ENCODE measurements at regions not wholly inside any gene's neighbourhood (a gene's known extent, or its start where the extent isn't known, plus 50 kb on each side); places are given as distances from the start of the nearest gene placed in this dataset.

DNA sequence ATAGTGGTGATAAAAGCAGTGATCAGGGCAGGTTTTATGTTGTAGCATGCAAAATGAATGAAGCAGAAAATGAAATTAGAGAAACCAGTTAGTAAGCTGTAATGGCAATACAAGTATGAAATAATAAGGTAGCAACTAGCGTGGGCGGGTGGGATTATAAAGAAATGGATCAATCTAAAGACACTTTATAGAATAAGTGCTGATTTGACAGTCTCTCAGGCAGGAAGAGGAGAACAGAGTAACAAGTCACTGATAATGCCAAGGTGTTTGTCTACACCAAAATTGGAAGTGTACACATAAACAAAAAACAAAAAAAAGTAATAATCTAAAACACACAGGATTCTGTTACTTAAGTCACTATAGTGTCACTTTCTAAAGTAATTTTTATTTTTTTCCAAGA lies 51.0 kb upstream of the PCBP1 start:
- Histone ChIP-seq H3K9me2 (replicated peaks; ENCODE audit: insufficient read depth, low read length) (no peaks in the 10 kb centered on the region), H2AFZ (ENCODE audit: low read length) (no peak overlapping the region), H3K36me3 (ENCODE audit: insufficient read depth, low read length) (no peaks in the 10 kb centered on the region), H3K9ac (ENCODE audit: low read length) (no peak overlapping the region), H3K4me3 (ENCODE audit: low read length) (no peak overlapping the region), H3K4me1 (ENCODE audit: low read length) (no peaks in the 10 kb centered on the region), H3K4me2 (ENCODE audit: low read depth, low read length, poor library complexity, severe bottlenecking) (no peak overlapping the region), H4K20me1 (ENCODE audit: insufficient read depth, low read depth, low read length) (no peaks in the 10 kb centered on the region), H3K27ac (ENCODE audit: low read length) (no peak overlapping the region), H3K9me3 (ENCODE audit: low read length) (no peaks in the 10 kb centered on the region), H3K79me2 (ENCODE audit: low read length) (no peaks in the 10 kb centered on the region), H3K27me3 (ENCODE audit: low read length) (no peaks in the 10 kb centered on the region)
- no peak for DNase-seq

DNA sequence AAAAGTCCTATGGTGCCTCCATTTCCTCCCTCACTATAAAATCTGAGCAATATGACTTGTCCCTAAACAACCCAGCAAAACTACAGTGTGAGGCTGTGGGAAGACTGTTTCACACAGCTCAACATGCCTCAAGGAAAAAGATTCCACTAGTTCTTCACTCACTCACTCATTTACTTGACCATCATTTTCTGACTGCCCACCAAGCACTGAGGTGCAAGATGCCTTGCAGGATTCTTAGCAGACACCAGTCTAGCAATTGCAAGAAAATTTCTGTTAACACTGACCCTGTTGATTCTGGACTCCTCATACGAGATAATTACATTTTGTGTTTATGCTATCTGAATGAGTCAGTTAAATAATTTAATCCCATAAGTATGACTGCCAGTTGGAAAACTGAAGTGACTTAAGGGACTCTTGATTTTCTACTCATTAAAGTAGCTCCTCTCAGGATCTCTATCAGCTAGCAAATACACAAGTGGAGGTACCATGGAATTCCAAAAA lies 51.9 kb upstream of the PCBP1 start:
- H3K4me1 ChIP-seq (ENCODE audit: low read length) = no peaks in the 10 kb centered on the region
- no peak overlapping the region for H2AFZ ChIP-seq (ENCODE audit: low read length)
- no peak overlapping the region for H3K4me3 ChIP-seq (ENCODE audit: low read length)
- no peaks in the 10 kb centered on the region for H3K36me3 ChIP-seq (ENCODE audit: insufficient read depth, low read length)
- no peaks in the 10 kb centered on the region for H3K27me3 ChIP-seq (ENCODE audit: low read length)
- H3K27ac ChIP-seq (ENCODE audit: low read length) = no peak overlapping the region
- no peak overlapping the region for H3K4me2 ChIP-seq (ENCODE audit: low read depth, low read length, poor library complexity, severe bottlenecking)
- no peaks in the 10 kb centered on the region for H4K20me1 ChIP-seq (ENCODE audit: insufficient read depth, low read depth, low read length)
- no peak for DNase-seq
- no peak overlapping the region for H3K9ac ChIP-seq (ENCODE audit: low read length)
- no peaks in the 10 kb centered on the region for H3K79me2 ChIP-seq (ENCODE audit: low read length)
- H3K9me3 ChIP-seq (ENCODE audit: low read length) = no peaks in the 10 kb centered on the region
- no peaks in the 10 kb centered on the region for H3K9me2 ChIP-seq (replicated peaks; ENCODE audit: insufficient read depth, low read length)

DNA sequence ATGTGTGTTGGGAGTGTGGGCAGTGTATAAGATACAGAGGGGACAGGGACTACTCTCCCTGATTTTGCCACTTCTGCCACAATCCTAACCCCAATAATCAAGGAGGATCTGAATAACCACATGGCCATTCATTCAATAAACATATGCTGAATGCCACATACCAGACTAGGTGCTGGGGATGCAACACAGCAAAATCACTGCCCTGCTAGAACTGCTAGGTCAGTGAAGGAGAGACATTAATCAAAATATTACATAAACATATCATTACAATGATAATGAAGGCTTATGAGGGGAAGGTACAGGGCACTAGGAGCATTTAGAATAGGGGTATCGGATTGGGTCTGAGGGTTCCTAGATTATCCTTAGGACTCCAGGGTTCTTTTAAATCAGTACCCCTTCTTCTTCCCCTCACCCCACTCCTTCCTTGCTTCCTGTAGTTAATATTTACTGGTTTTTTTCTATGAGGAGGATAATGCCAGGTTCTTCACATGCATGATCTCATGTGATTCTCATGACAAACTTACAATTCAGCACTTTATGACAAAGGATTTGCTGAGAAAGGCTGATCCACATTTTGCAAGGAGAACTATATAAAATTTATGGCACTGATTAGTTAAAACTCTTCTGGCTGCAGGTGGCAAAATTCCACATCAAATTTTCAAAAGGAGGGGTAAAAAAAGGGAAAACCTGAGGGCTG lies 56.4 kb upstream of the PCBP1 start:
- no peak overlapping the region for H3K9ac ChIP-seq (ENCODE audit: low read length)
- H2AFZ ChIP-seq (ENCODE audit: low read length) = no peak overlapping the region

DNA sequence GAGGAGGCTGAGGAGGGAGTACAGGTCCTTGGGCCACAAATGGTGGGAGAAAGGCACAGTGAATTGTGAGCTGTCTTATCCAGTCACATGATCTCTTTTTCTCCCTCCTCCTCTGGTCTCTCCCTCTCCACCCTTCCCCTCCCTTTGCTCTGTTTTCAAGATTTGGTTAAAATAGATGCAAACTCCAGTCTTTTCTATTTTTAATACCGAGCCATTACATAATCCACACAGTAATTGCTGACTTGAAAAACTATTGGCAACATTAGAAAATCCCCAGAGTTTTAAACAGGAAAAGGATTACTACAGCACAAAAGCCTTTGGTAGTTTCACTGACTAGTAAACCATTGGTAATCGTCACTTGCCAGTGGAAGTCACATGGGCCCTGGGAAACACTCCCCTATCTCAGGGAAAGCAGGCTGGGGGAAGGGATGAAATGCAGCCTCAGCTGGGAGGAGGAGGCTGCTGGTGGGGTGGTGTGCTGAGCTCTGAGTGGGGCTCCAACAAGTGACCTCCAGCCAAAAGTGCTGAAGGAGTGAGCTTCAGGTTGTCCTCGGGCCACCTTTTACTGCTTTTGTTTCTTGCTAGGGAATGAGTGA lies 57.4 kb upstream of the PCBP1 start:
- Histone ChIP-seq H4K20me1 (ENCODE audit: insufficient read depth, low read depth, low read length) (no peaks in the 10 kb centered on the region), H3K27ac (ENCODE audit: low read length) (no peak overlapping the region), H3K9ac (ENCODE audit: low read length) (no peak overlapping the region), H3K4me2 (ENCODE audit: low read depth, low read length, poor library complexity, severe bottlenecking) (no peak overlapping the region), H3K9me3 (ENCODE audit: low read length) (no peaks in the 10 kb centered on the region), H2AFZ (ENCODE audit: low read length) (no peak overlapping the region), H3K9me2 (replicated peaks; ENCODE audit: insufficient read depth, low read length) (no peaks in the 10 kb centered on the region; the same call in 1 of the 2 replicates), H3K36me3 (ENCODE audit: insufficient read depth, low read length) (no peaks in the 10 kb centered on the region), H3K27me3 (ENCODE audit: low read length) (no peaks in the 10 kb centered on the region), H3K4me1 (ENCODE audit: low read length) (no peaks in the 10 kb centered on the region), H3K79me2 (ENCODE audit: low read length) (no peaks in the 10 kb centered on the region), H3K4me3 (ENCODE audit: low read length) (no peak overlapping the region)
- no peak for DNase-seq

More for the DNA sequence above, 56.4 kb upstream of the PCBP1 start:
- H3K27ac ChIP-seq (ENCODE audit: low read length) = no peak overlapping the region
- DNase-seq = no peak
- H3K79me2 ChIP-seq (ENCODE audit: low read length) = no peaks in the 10 kb centered on the region
- no peaks in the 10 kb centered on the region; the same call in 1 of the 2 replicates for H3K9me2 ChIP-seq (replicated peaks; ENCODE audit: insufficient read depth, low read length)
- H3K9me3 ChIP-seq (ENCODE audit: low read length) = no peaks in the 10 kb centered on the region
- no peaks in the 10 kb centered on the region for H3K27me3 ChIP-seq (ENCODE audit: low read length)
- H4K20me1 ChIP-seq (ENCODE audit: insufficient read depth, low read depth, low read length) = no peaks in the 10 kb centered on the region
- H3K4me2 ChIP-seq (ENCODE audit: low read depth, low read length, poor library complexity, severe bottlenecking) = no peak overlapping the region
- no peak overlapping the region for H3K4me3 ChIP-seq (ENCODE audit: low read length)
- H3K4me1 ChIP-seq (ENCODE audit: low read length) = no peaks in the 10 kb centered on the region
- H3K36me3 ChIP-seq (ENCODE audit: insufficient read depth, low read length) = no peaks in the 10 kb centered on the region

DNA sequence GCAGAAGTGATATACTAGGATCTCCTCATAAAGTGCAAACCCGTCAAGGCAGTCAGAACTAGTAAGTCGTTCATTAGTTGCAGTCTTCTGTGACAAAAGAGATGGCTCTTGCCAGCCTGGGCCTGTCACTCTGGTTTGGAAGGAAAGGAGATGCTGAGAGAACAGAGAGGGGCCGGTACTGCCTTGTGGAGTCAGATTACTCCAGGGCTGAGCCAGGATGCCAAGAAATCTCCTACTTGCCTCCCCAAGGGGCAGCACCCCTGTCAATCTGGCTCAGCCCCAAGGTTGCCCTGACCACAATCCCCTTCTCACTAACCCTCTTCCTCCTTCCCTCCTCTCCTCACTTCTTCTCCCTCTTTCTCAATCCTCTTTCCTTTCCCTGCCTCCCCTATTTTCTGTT lies 62.9 kb upstream of the ASPRV1 start:
- Histone ChIP-seq H3K9me3 (ENCODE audit: low read length) (no peaks in the 10 kb centered on the region), H3K27me3 (ENCODE audit: low read length) (no peaks in the 10 kb centered on the region), H4K20me1 (ENCODE audit: insufficient read depth, low read depth, low read length) (no peaks in the 10 kb centered on the region), H3K36me3 (ENCODE audit: insufficient read depth, low read length) (no peaks in the 10 kb centered on the region), H3K27ac (ENCODE audit: low read length) (no peak overlapping the region), H2AFZ (ENCODE audit: low read length) (no peak overlapping the region), H3K4me1 (ENCODE audit: low read length) (peaks cover 3% of the 10 kb centered on the region; the same call in 1 of the 2 replicates), H3K4me3 (ENCODE audit: low read length) (no peak overlapping the region), H3K79me2 (ENCODE audit: low read length) (no peaks in the 10 kb centered on the region), H3K4me2 (ENCODE audit: low read depth, low read length, poor library complexity, severe bottlenecking) (no peak overlapping the region), H3K9me2 (replicated peaks; ENCODE audit: insufficient read depth, low read length) (no peaks in the 10 kb centered on the region; the same call in 1 of the 2 replicates), H3K9ac (ENCODE audit: low read length) (no peak overlapping the region)
- DNase-seq = no peak

DNA sequence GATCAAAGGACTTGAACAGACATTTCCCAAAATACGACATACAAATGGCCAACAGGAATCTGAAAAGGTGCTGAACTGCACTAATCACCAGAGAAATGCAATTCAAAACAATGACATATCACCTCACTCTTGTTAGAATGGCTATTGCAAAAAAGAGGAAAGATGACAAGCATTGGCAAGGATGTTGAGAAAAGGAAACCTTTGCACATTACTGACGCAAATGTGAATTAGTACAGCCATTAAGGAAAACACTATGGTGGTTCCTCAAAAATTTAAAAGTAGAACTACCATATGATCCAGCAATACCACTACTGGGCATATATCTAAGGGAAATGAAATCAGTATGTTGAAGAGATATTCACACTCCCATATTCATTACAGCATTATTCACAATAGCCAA lies 57.7 kb upstream of the ASPRV1 start:
- Histone ChIP-seq H2AFZ (ENCODE audit: low read length) (no peak overlapping the region), H3K27me3 (ENCODE audit: low read length) (no peaks in the 10 kb centered on the region), H3K9me3 (ENCODE audit: low read length) (no peaks in the 10 kb centered on the region), H3K36me3 (ENCODE audit: insufficient read depth, low read length) (peaks cover 5% of the 10 kb centered on the region; the same call in 1 of the 2 replicates), H3K4me3 (ENCODE audit: low read length) (no peak overlapping the region), H3K9me2 (replicated peaks; ENCODE audit: insufficient read depth, low read length) (no peaks in the 10 kb centered on the region), H3K9ac (ENCODE audit: low read length) (no peak overlapping the region), H3K79me2 (ENCODE audit: low read length) (no peaks in the 10 kb centered on the region), H3K4me2 (ENCODE audit: low read depth, low read length, poor library complexity, severe bottlenecking) (no peak overlapping the region), H3K4me1 (ENCODE audit: low read length) (peaks cover 15% of the 10 kb centered on the region), H3K27ac (ENCODE audit: low read length) (no peak overlapping the region), H4K20me1 (ENCODE audit: insufficient read depth, low read depth, low read length) (no peaks in the 10 kb centered on the region)
- DNase-seq = no peak

DNA sequence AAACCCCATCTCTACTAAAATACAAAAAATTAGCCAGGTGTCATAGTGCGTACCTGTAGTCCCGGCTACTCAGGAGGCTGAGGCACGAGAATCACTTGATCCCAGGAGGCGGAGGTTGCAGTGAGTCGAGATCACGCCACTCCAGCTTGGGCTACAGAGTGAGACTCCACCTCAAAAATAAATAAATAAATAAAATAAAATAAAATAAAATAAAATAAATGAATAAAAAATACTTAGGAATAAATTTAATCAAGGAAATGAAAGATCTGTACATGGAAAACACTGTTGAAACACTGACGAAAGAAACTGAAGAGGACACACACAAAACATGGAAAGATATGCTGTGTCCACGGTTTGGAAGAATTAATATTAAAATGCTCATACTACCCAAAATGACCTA lies 56.5 kb upstream of the ASPRV1 start:
- Histone ChIP-seq H3K4me1 (ENCODE audit: low read length) (peaks cover 18% of the 10 kb centered on the region), H3K27me3 (ENCODE audit: low read length) (no peaks in the 10 kb centered on the region), H3K9me2 (replicated peaks; ENCODE audit: insufficient read depth, low read length) (no peaks in the 10 kb centered on the region), H3K79me2 (ENCODE audit: low read length) (no peaks in the 10 kb centered on the region), H3K36me3 (ENCODE audit: insufficient read depth, low read length) (peaks cover 5% of the 10 kb centered on the region; the same call in 1 of the 2 replicates), H4K20me1 (ENCODE audit: insufficient read depth, low read depth, low read length) (no peaks in the 10 kb centered on the region), H3K9ac (ENCODE audit: low read length) (no peak overlapping the region), H3K4me3 (ENCODE audit: low read length) (no peak overlapping the region), H3K4me2 (ENCODE audit: low read depth, low read length, poor library complexity, severe bottlenecking) (no peak overlapping the region), H3K9me3 (ENCODE audit: low read length) (no peaks in the 10 kb centered on the region), H3K27ac (ENCODE audit: low read length) (no peak overlapping the region), H2AFZ (ENCODE audit: low read length) (no peak overlapping the region)
- DNase-seq = no peak

DNA sequence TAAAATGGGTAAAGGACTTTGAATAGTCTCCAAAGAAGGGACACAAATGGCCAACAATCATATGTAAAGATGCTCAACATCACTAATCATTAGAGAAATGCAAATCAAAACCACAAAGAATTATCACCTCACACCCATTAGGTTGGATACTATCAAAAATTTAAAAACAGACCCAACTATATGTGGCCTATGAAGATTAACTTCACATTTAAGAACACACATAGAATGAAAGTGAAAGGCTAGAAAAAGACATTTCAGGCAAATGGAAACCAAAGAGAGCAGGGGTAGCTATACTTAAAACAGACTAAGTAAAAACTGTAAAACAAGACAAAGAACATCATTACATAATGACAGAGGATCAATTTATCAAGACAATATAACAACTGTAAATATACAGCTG lies 53.5 kb upstream of the ASPRV1 start:
- Histone ChIP-seq H2AFZ (ENCODE audit: low read length) (no peak overlapping the region), H3K27ac (ENCODE audit: low read length) (peak overlapping the region; percentile 47), H3K4me2 (ENCODE audit: low read depth, low read length, poor library complexity, severe bottlenecking) (peak overlapping the region; percentile 33), H3K27me3 (ENCODE audit: low read length) (no peaks in the 10 kb centered on the region), H3K36me3 (ENCODE audit: insufficient read depth, low read length) (peaks cover 5% of the 10 kb centered on the region; the same call in 1 of the 2 replicates), H3K9ac (ENCODE audit: low read length) (no peak overlapping the region), H4K20me1 (ENCODE audit: insufficient read depth, low read depth, low read length) (no peaks in the 10 kb centered on the region), H3K4me3 (ENCODE audit: low read length) (peak overlapping the region; percentile 8; the same call in 1 of the 2 replicates), H3K4me1 (ENCODE audit: low read length) (peaks cover 27% of the 10 kb centered on the region), H3K9me3 (ENCODE audit: low read length) (no peaks in the 10 kb centered on the region), H3K79me2 (ENCODE audit: low read length) (no peaks in the 10 kb centered on the region), H3K9me2 (replicated peaks; ENCODE audit: insufficient read depth, low read length) (no peaks in the 10 kb centered on the region)
- DNase-seq = peak; percentile 53

Measured in Karpas-422 (cell line).